Myocyte (in vitro differentiated cells): ENCODE measurements at regions not wholly inside any gene's neighbourhood (a gene's known extent, or its start where the extent isn't known, plus 50 kb on each side); places are given as distances from the start of the nearest gene placed in this dataset.
A peak's percentile ranks its signal among the peaks of the same experiment; 100 is the strongest.

Source experiments
- DNase-seq: peaks from one replicate; pipeline ENCODE4 v3.0.0-alpha.2; 2012; ENCODE audit warnings: low read depth

- DNase-seq = peak; percentile 33
Measured at GRCh38 chr1:98077691-98078090, 156.9 kb upstream of the DPYD start.

DNA sequence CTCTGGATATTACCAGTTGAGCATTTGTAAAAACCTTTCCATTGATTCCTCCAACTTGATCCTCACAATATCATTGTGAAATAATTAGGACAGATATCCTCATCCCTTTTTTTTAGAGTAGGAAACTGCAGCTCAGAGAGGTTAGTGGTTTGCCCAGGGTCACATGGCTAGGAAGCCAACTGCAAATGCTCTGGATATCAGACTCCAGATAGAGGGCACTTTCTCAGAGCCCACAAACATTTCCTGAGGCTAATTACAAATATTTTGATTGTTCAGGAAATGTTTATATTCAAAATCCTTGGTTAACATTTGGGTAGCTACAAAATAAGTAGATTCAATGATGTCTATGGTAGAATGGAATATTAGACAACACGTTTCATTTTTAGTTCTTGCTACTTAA lies 154.8 kb upstream of the DPYD start:
- DNase-seq = no peak

DNA sequence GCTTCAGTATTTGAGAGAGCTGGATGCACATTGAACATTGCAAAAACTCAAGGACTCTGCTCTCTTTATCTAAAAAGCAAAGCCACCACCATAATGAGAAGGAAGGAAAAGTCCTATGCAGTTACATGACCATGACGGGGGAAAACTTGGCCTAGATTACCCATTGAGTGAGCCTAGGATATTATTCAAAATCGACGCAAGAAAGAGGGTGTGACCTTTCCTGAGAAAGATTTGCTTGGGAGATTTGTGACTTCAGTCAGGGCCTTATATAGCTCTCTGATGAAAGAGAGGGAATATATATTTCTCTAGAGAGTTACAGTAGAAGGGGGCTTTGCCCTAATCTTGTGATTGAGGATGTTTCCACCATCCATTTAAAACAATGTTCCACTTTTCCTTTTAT lies 153.0 kb upstream of the DPYD start:
- no peak for DNase-seq

GRCh38 chr1:98073106-98073505 lies 152.3 kb upstream of the DPYD start:
- DNase-seq = no peak

DNA sequence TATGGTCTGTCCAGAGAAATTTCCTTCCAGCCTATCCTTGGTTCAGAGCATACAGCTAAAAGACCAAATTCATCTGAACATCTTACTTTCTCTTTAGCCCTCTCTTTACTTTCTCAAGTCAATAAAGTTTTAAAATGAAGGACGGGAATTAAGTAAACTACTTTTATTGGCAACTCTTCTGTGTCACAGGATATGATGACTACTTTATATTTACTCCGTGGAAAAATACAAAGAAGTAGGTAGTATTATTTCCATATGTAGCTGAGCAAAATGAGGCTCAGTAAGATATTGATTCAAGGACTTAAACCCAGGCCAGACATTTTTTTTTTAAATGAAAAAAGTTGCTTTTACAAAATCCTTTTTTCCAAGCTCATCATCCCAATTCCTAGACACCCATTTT lies 151.2 kb upstream of the DPYD start:
- DNase-seq = no peak

GRCh38 chr1:98068016-98068415 lies 147.2 kb upstream of the DPYD start:
- no peak for DNase-seq

DNA sequence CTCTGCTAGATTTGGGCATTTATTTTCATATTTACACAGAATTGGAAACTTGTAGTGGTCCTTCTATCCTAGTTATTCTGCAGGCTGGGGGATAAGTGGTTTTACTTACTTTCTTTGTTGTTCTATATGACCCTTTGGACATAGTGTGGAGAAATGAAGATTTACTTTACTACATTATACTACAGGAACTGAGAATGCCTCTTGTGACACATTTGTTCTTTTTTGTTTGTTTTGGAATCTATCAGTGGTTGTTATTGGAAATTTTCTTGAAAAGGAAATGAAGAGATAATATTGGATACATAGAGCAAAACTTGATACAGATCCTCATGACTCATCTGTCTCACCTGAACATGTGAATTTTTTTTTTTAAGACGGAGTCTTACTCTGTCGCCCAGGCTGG lies 146.1 kb upstream of the DPYD start:
- DNase-seq = no peak

DNA sequence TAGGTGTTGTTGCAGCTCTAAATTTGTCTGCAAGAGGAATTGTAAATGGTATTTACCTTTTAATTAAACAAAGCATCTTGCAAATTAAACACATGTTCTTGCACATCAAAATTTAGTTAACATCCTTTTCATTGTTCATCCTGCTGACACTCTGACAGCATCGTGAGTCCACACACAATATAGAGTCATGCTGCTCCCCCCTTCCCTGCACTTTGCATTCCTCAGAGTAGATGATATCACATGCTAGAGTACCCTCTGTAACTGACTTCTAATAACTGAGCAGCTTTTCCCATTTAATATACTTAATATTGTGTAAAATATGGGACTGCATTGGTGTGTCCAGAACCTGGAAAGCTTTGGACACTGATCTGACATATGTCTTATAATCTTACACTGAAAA lies 138.8 kb upstream of the DPYD start:
- DNase-seq = no peak

- no peak for DNase-seq
Measured at GRCh38 chr1:98058676-98059075, 137.8 kb upstream of the DPYD start.

- no peak for DNase-seq
Measured at GRCh38 chr1:98057236-98057910, 136.5 kb upstream of the DPYD start.

GRCh38 chr1:98056781-98057180 lies 135.9 kb upstream of the DPYD start:
- DNase-seq = no peak

DNA sequence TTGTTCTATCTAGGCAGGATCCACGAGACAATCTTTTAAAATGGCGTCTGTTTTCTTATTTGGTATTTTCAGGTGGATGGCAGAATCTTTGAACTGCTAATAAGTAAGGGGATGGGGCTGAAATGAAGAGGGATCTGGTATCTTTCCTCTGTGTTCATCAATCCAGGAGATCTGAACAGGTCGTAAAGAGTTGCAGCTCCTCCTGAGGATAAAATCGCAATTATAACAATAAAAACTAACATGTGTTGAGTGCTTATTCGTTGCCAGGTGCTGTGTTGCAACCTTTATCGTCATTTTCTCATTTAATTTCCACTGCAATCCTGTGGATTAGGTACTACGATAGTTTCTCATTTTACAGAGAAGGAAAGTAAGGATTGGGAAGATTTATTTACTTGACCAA lies 134.6 kb upstream of the DPYD start:
- DNase-seq = no peak

DNA sequence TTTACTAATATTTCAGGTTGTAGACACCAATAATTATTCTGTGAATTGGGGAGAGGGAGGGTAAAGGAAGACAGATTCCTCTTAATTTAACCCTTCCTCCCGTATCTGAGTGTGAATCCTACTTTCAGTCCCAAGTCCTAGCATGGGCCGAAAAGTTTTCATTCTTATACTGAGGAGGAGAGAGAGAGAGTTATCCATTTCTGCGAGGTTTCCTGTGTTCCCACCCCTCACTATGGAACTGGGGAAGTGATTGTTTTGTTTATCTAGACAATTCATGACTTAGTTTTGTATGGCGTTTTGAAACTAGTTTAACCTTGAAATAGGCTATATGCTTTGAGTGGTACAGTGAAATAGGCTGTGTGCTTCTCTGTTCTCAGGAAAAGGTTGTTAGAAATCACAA lies 134.0 kb upstream of the DPYD start:
- no peak for DNase-seq

- no peak for DNase-seq
Measured at GRCh38 chr1:98054367-98054701, 133.5 kb upstream of the DPYD start.

- peak; percentile 82 for DNase-seq
Measured at GRCh38 chr1:98053471-98054366, 132.9 kb upstream of the DPYD start.

- DNase-seq = peak; percentile 81
Measured at GRCh38 chr1:98051065-98051675, 130.3 kb upstream of the DPYD start.

GRCh38 chr1:98049370-98050135 lies 128.7 kb upstream of the DPYD start:
- peak; percentile 45 for DNase-seq

GRCh38 chr1:98048751-98049325 lies 128.0 kb upstream of the DPYD start:
- DNase-seq = no peak

DNA sequence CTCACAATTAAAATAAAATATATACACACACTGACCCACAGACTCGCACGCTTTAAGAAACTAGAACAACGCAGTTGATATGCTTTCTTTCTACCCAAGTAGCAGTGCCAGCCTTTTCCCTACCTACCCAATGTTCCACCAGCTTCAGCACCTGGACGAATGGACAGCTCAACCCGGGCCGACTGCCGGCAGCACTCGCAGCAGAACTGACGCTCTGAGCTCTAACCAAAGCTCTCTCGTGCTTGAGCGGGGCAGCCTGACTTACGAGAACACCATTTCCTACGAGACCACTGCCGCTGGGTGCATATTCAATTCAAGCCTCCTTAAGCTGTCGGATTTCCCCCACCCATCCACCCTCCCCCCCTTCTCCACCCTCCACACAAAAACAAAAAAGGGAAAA lies 127.4 kb upstream of the DPYD start:
- peak; percentile 92 for DNase-seq

GRCh38 chr1:98047171-98047570 lies 126.3 kb upstream of the DPYD start:
- DNase-seq = no peak
